Heart right ventricle (tissue), 16 donors: ENCODE measurements at regions not wholly inside any gene's neighbourhood (a gene's known extent, or its start where the extent isn't known, plus 50 kb on each side); places are given as distances from the start of the nearest gene placed in this dataset.

Experiments
- ATAC-seq, 8 donors: fragments of 200-7000 bp; cut with Tn5 transposase; one replicate each; pipeline ENCODE4 v1.9.1; 2020; ENCODE audit warnings: mild to moderate bottlenecking in 8 of 8, moderate library complexity in 8 of 8, moderate number of reproducible peaks in 1 of 8
- DNase-seq, 2 donors: peaks; one replicate each; pipeline ENCODE4 v3.0.0-alpha.2; 2020
- H3K27ac ChIP-seq, 10 donors: fragments of 200-600 bp; sonication (generic) in 2 of 10; one replicate each; pipeline versions ENCODE4 v1.5.0 to v1.8.0; 2020 to 2022; ENCODE audit warnings: mild to moderate bottlenecking in 3 of 10
- H3K27me3 ChIP-seq, 7 donors: fragments of 200-600 bp; one replicate each; pipeline ENCODE4 v1.8.0; 2021 to 2022; ENCODE audit warnings: mild to moderate bottlenecking in 2 of 7
- H3K36me3 ChIP-seq, 9 donors: fragments of 200-600 bp; sonication (generic) in 1 of 9; one replicate each; pipeline versions ENCODE4 v1.5.0 to v1.8.0; 2020 to 2022; ENCODE audit warnings: mild to moderate bottlenecking in 2 of 9
- H3K4me1 ChIP-seq, 9 donors: fragments of 200-600 bp; sonication (generic) in 1 of 9; one replicate each; pipeline versions ENCODE4 v1.5.0 to v1.8.0; 2020 to 2022; ENCODE audit warnings: mild to moderate bottlenecking in 4 of 9
- H3K4me3 ChIP-seq, 10 donors: fragments of 200-600 bp; sonication (generic) in 2 of 10; one replicate each; pipeline versions ENCODE4 v1.5.0 to v1.8.0; 2020 to 2022; ENCODE audit warnings: mild to moderate bottlenecking in 7 of 10, moderate library complexity in 2 of 10
- H3K9me3 ChIP-seq, 11 donors: fragments of 200-600 bp in 10 of 11; sonication (generic) in 2 of 11; one replicate each; pipeline versions ENCODE4 v1.5.0 to v1.8.0; 2013 to 2022; ENCODE audit warnings: mild to moderate bottlenecking in 2 of 11, control low read depth in 1 of 11, moderate library complexity in 1 of 11
- CTCF ChIP-seq, 9 donors: fragments of 200-600 bp; sonication (generic) in 2 of 9; IDR thresholded peaks; one replicate each; pipeline versions ENCODE4 v1.5.0 to v1.8.0; 2021 to 2022; ENCODE audit warnings: antibody characterized with exemption in 9 of 9, mild to moderate bottlenecking in 5 of 9, moderate library complexity in 1 of 9
- WGBS, 2 donors: extraction: QIAGEN DNeasy Blood & Tissue Kit; methylation state at CpG; one replicate each; pipeline ENCODE4 v1.1.7; 2013; ENCODE audit warnings: inconsistent platforms in 1 of 2; 5-methylcytosine and 5-hydroxymethylcytosine counted together
- intact Hi-C, 10 donors: fragments of 100-400 bp; cut with DNase I; formaldehyde crosslinking; loops; one replicate each; pipeline versions ENCODE4 v1.11.1 to v1.14.2; 2022
- donor health status: Arrhythmogenic right ventricular cardiomyopathy.
- donor health status: ischemic (EF 13 %, LVEDD 7.1; RV severe dilation, severe dysfunction).
- donor health status: healthy with polysubstance abuse.
- donor health status: DM: no; HTN: yes; CAD: no.
- donor health status: DM: no; HTN: no; CAD: no.
- donor health status: ischemic (EF 25% LVEDD 6.9; RV normal size, moderate dysfunction).
- donor health status: ischemic (EF 25% LVEDD 5.7; RV mildly dilated, moderate dysfunction).
- donor health status: healthy.
- donor health status: DM: yes; HTN: yes; CAD: no.
- donor health status: Ischemic cardiomyopathy.
- donor health status: ischemic (EF 35%, LVEDD 5.7; RV mildly dilated, moderate dysfunction).
- donor health status: nonischemic (EF 11% LVEDD 7.7; RV severe dilation, severe dysfunction).
- donor health status: DM: yes; HTN: yes; CAD: no.
- donor health status: PGD.
- donor health status: ischemic (EF 29% LVEDD 5.4; RV normal size, mild dysfunction).
- donor health status: nonischemic (EF 23%, LVEDD 6.1; RV moderate dilation, normal function).

GRCh38 chr7:67878808-67879207 is 882.2 kb downstream of the TYW1 start:
- peaks cover 0 to 9% (median 0%) of the 10 kb centered on the region in 11 donors for H3K9me3 ChIP-seq
- no peaks in the 10 kb centered on the region for H3K4me1 ChIP-seq
- DNase-seq (no peak), ATAC-seq (no peak)
- WGBS, 2 donors = 83 to 85% methylated on average over 8 of the region's 8 CpGs
- no peak for TF ChIP-seq CTCF (IDR thresholded peaks at IDR 0.05)
- H3K27me3 ChIP-seq = peaks cover 0 to 57% (median 16%) of the 10 kb centered on the region in 7 donors
- no peak overlapping the region for H3K27ac ChIP-seq
- H3K4me3 ChIP-seq = no peak overlapping the region
- H3K36me3 ChIP-seq = no peaks in the 10 kb centered on the region
- intact Hi-C loops = no loop called here

- Histone ChIP-seq H3K9me3 (peaks cover 0 to 35% (median 0%) of the 10 kb centered on the region in 11 donors), H3K4me1 (no peaks in the 10 kb centered on the region), H3K4me3 (no peak overlapping the region), H3K36me3 (no peaks in the 10 kb centered on the region), H3K27ac (no peak overlapping the region), H3K27me3 (peaks cover 0 to 36% (median 16%) of the 10 kb centered on the region in 7 donors)
- WGBS, 2 donors = 71 to 72% methylated on average over 1 of the region's 1 CpG
- no peak for TF ChIP-seq CTCF (IDR thresholded peaks at IDR 0.05)
- intact Hi-C loops = no loop called here
- no peak for ATAC-seq
- DNase-seq = no peak
Measured at GRCh38 chr7:67882843-67883242, 886.2 kb downstream of the TYW1 start.

GRCh38 chr7:67890316-67890715 is 893.7 kb downstream of the TYW1 start:
- DNase-seq (no peak), ATAC-seq (no peak)
- H3K4me1 ChIP-seq = no peaks in the 10 kb centered on the region
- no peaks in the 10 kb centered on the region for H3K36me3 ChIP-seq
- no peak overlapping the region for H3K4me3 ChIP-seq
- H3K27me3 ChIP-seq = no peaks in the 10 kb centered on the region
- no peak for TF ChIP-seq CTCF (IDR thresholded peaks at IDR 0.05)
- H3K9me3 ChIP-seq = peaks cover 0 to 45% (median 0%) of the 10 kb centered on the region in 11 donors
- intact Hi-C loops = no loop called here
- WGBS, 2 donors = 75 to 82% methylated on average over 12 of the region's 12 CpGs
- H3K27ac ChIP-seq = no peak overlapping the region

GRCh38 chr7:67894746-67895145 is 898.1 kb downstream of the TYW1 start:
- Histone ChIP-seq H3K4me3 (no peak overlapping the region), H3K36me3 (no peaks in the 10 kb centered on the region), H3K9me3 (peaks cover 0 to 12% (median 0%) of the 10 kb centered on the region in 11 donors), H3K27me3 (peaks cover 0 to 3% (median 0%) of the 10 kb centered on the region in 7 donors), H3K27ac (no peak overlapping the region), H3K4me1 (no peaks in the 10 kb centered on the region)
- ATAC-seq = no peak
- DNase-seq = no peak
- 90 to 91% methylated on average over 6 of the region's 6 CpGs for WGBS, 2 donors
- no peak for TF ChIP-seq CTCF (IDR thresholded peaks at IDR 0.05)
- intact Hi-C loops = no loop called here
